NCI-H226 (cell line): ENCODE measurements at regions not wholly inside any gene's neighbourhood (a gene's known extent, or its start where the extent isn't known, plus 50 kb on each side); places are given as distances from the start of the nearest gene placed in this dataset.
"Not testable (repeated sequence)": the region's sequence is repeated elsewhere in the genome, so short reads cannot be mapped to it uniquely, and the experiment has no call there.

Experiments
- DNase-seq: peaks from one replicate; pipeline ENCODE4 v3.0.0-alpha.2; 2015

GRCh38 chr4:33062155-33062806 is 2342.1 kb downstream of the PCDH7 start:
- no peak for DNase-seq

GRCh38 chr4:33063241-33063640 is 2343.1 kb downstream of the PCDH7 start:
- DNase-seq = peak; percentile 91

- no peak for DNase-seq
These were observed 2344.1 kb downstream of the PCDH7 start for GRCh38 chr4:33064238-33064637.

GRCh38 chr4:33065749-33066148 is 2345.6 kb downstream of the PCDH7 start:
- DNase-seq = no peak

GRCh38 chr4:33067221-33067620 is 2347.1 kb downstream of the PCDH7 start:
- no peak for DNase-seq

GRCh38 chr4:33068539-33068938 is 2348.4 kb downstream of the PCDH7 start:
- no peak for DNase-seq

GRCh38 chr4:33071535-33071934 is 2351.4 kb downstream of the PCDH7 start:
- DNase-seq = peak; percentile 22

GRCh38 chr4:33072298-33073089 is 2352.3 kb downstream of the PCDH7 start:
- DNase-seq = no peak

- DNase-seq = peak; percentile 64
These were observed 2353.6 kb downstream of the PCDH7 start for GRCh38 chr4:33073811-33074210.

GRCh38 chr4:33078145-33078544 is 2358.0 kb downstream of the PCDH7 start:
- no peak for DNase-seq

- DNase-seq = no peak
These were observed 2360.1 kb downstream of the PCDH7 start for GRCh38 chr4:33080275-33080674.

- DNase-seq = no peak
These were observed 2365.5 kb downstream of the PCDH7 start for GRCh38 chr4:33085709-33086108.

GRCh38 chr4:33086331-33086925 is 2366.3 kb downstream of the PCDH7 start:
- DNase-seq = peak; percentile 37

- no peak for DNase-seq
These were observed 2368.5 kb downstream of the PCDH7 start for GRCh38 chr4:33088713-33089112.

GRCh38 chr4:33090910-33091309 is 2370.7 kb downstream of the PCDH7 start:
- no peak for DNase-seq

GRCh38 chr4:33091961-33092360 is 2371.8 kb downstream of the PCDH7 start:
- DNase-seq = peak; percentile 14

- no peak for DNase-seq
These were observed 2384.1 kb downstream of the PCDH7 start for GRCh38 chr4:33104273-33104672.

GRCh38 chr4:33107814-33108213 is 2387.6 kb downstream of the PCDH7 start:
- DNase-seq = no peak

- DNase-seq = peak; percentile 13
These were observed 2390.9 kb downstream of the PCDH7 start for GRCh38 chr4:33111117-33111516.

GRCh38 chr4:33116871-33117270 is 2396.7 kb downstream of the PCDH7 start:
- DNase-seq = peak; percentile 8

- no peak for DNase-seq
These were observed 2405.8 kb downstream of the PCDH7 start for GRCh38 chr4:33126002-33126401.

- DNase-seq = not testable (repeated sequence)
These were observed 2410.5 kb downstream of the PCDH7 start for GRCh38 chr4:33130662-33131061.

- no peak for DNase-seq
These were observed 2413.6 kb downstream of the PCDH7 start for GRCh38 chr4:33133723-33134122.

- DNase-seq = peak; percentile 20
These were observed 2414.2 kb downstream of the PCDH7 start for GRCh38 chr4:33134366-33134765.
